Activated T-cell treated with anti-CD3 and anti-CD28 coated beads, Interleukin-2, amount 50 U/mL, for 4 hours (primary cell): ENCODE measurements at regions not wholly inside any gene's neighbourhood (a gene's known extent, or its start where the extent isn't known, plus 50 kb on each side); places are given as distances from the start of the nearest gene placed in this dataset.
"Not testable (repeated sequence)": the region's sequence is repeated elsewhere in the genome, so short reads cannot be mapped to it uniquely, and the experiment has no call there.

Experiments
- ATAC-seq, 2 donors: fragments of 200-7000 bp; cut with Tn5 transposase; one replicate each; pipeline ENCODE4 v1.10.0; 2021
- DNase-seq: peaks from one replicate; pipeline ENCODE4 v3.0.0-alpha.2; 2020
- H3K27me3 Mint-ChIP-seq: one replicate; pipeline ENCODE4 v1.8.0; 2021; ENCODE audit warnings: low read depth, mixed read lengths
- H3K36me3 Mint-ChIP-seq: one replicate; pipeline ENCODE4 v1.8.0; 2022; ENCODE audit warnings: mixed read lengths; ENCODE audit not compliant: insufficient read depth
- H3K4me1 Mint-ChIP-seq: one replicate; pipeline ENCODE4 v1.8.0; 2021; ENCODE audit warnings: low read depth, mixed read lengths
- H3K4me3 Mint-ChIP-seq: one replicate; pipeline ENCODE4 v1.8.0; 2021; ENCODE audit warnings: mild to moderate bottlenecking, moderate library complexity, mixed read lengths
- H3K9me3 Mint-ChIP-seq: one replicate; pipeline ENCODE4 v1.8.0; 2021; ENCODE audit warnings: mixed read lengths

- H3K36me3 Mint-ChIP-seq, result peaks cover 3% of the 10 kb centered on the region
- H3K4me1 Mint-ChIP-seq, result no peaks in the 10 kb centered on the region
- DNase-seq (no peak), ATAC-seq (no peak)
- no peak overlapping the region for H3K4me3 Mint-ChIP-seq
- peaks cover 2% of the 10 kb centered on the region for H3K27me3 Mint-ChIP-seq
- peaks cover 29% of the 10 kb centered on the region for H3K9me3 Mint-ChIP-seq
Measured at GRCh38 chr19:56894626-56895025, 54.1 kb upstream of the PEG3 start.

GRCh38 chr19:56896095-56896494, 55.6 kb upstream of the PEG3 start:
- Mint-ChIP-seq H3K36me3 (no peaks in the 10 kb centered on the region), H3K27me3 (peaks cover 2% of the 10 kb centered on the region), H3K4me1 (no peaks in the 10 kb centered on the region), H3K4me3 (no peak overlapping the region), H3K9me3 (peaks cover 35% of the 10 kb centered on the region)
- ATAC-seq (no peak), DNase-seq (no peak)

- Mint-ChIP-seq H3K9me3 (peaks cover 34% of the 10 kb centered on the region), H3K4me3 (no peak overlapping the region)
Measured at GRCh38 chr19:56899943-56900342, 59.4 kb upstream of the PEG3 start.

GRCh38 chr19:56900573-56901097, 60.1 kb upstream of the PEG3 start:
- H3K4me3 Mint-ChIP-seq, result no peak overlapping the region
- ATAC-seq, result no peak
- H3K36me3 Mint-ChIP-seq, result no peaks in the 10 kb centered on the region
- H3K4me1 Mint-ChIP-seq, result no peaks in the 10 kb centered on the region
- H3K9me3 Mint-ChIP-seq, result peaks cover 38% of the 10 kb centered on the region
- no peak for DNase-seq
- H3K27me3 Mint-ChIP-seq, result no peaks in the 10 kb centered on the region

More at GRCh38 chr19:56899943-56900342, 59.4 kb upstream of the PEG3 start:
- DNase-seq, result no peak
- ATAC-seq, result no peak
- Mint-ChIP-seq H3K36me3 (no peaks in the 10 kb centered on the region), H3K27me3 (no peaks in the 10 kb centered on the region), H3K4me1 (no peaks in the 10 kb centered on the region)

GRCh38 chr19:56905631-56906150, 65.2 kb upstream of the PEG3 start:
- peaks cover 35% of the 10 kb centered on the region for H3K9me3 Mint-ChIP-seq
- DNase-seq (no peak), ATAC-seq (no peak)
- H3K36me3 Mint-ChIP-seq, result no peaks in the 10 kb centered on the region
- no peaks in the 10 kb centered on the region for H3K27me3 Mint-ChIP-seq
- no peaks in the 10 kb centered on the region for H3K4me1 Mint-ChIP-seq
- H3K4me3 Mint-ChIP-seq, result no peak overlapping the region

- no peaks in the 10 kb centered on the region for H3K27me3 Mint-ChIP-seq
- no peaks in the 10 kb centered on the region for H3K4me1 Mint-ChIP-seq
- DNase-seq, result no peak
- no peak for ATAC-seq
- H3K36me3 Mint-ChIP-seq, result no peaks in the 10 kb centered on the region
- H3K9me3 Mint-ChIP-seq, result peaks cover 35% of the 10 kb centered on the region
- H3K4me3 Mint-ChIP-seq, result no peak overlapping the region
Measured at GRCh38 chr19:56912401-56913112, 72.0 kb upstream of the PEG3 start.

GRCh38 chr19:56913113-56913455, 72.6 kb upstream of the PEG3 start:
- H3K4me3 Mint-ChIP-seq, ATAC-seq: not testable (repeated sequence)
- peaks cover 29% of the 10 kb centered on the region for H3K9me3 Mint-ChIP-seq

GRCh38 chr19:56916528-56916927, 76.0 kb upstream of the PEG3 start:
- H3K9me3 Mint-ChIP-seq, result peaks cover 36% of the 10 kb centered on the region
- H3K4me1 Mint-ChIP-seq, result no peaks in the 10 kb centered on the region
- no peaks in the 10 kb centered on the region for H3K36me3 Mint-ChIP-seq
- DNase-seq, result no peak
- no peaks in the 10 kb centered on the region for H3K27me3 Mint-ChIP-seq
- ATAC-seq, result no peak
- no peak overlapping the region for H3K4me3 Mint-ChIP-seq

More at GRCh38 chr19:56913113-56913455, 72.6 kb upstream of the PEG3 start:
- not testable (repeated sequence) for H3K4me1 Mint-ChIP-seq, DNase-seq, H3K27me3 Mint-ChIP-seq, H3K36me3 Mint-ChIP-seq

GRCh38 chr19:56917529-56917928, 77.0 kb upstream of the PEG3 start:
- Mint-ChIP-seq H3K9me3 (peaks cover 31% of the 10 kb centered on the region), H3K4me3 (no peak overlapping the region), H3K4me1 (no peaks in the 10 kb centered on the region), H3K27me3 (no peaks in the 10 kb centered on the region), H3K36me3 (no peaks in the 10 kb centered on the region)
- DNase-seq, result no peak
- no peak for ATAC-seq

- Mint-ChIP-seq H3K27me3 (no peaks in the 10 kb centered on the region), H3K36me3 (no peaks in the 10 kb centered on the region), H3K4me1 (no peaks in the 10 kb centered on the region), H3K9me3 (peaks cover 29% of the 10 kb centered on the region), H3K4me3 (no peak overlapping the region)
- ATAC-seq, result no peak
- no peak for DNase-seq
Measured at GRCh38 chr19:56917998-56918397, 77.5 kb upstream of the PEG3 start.

- Mint-ChIP-seq H3K36me3 (no peaks in the 10 kb centered on the region), H3K4me3 (no peak overlapping the region), H3K9me3 (peaks cover 37% of the 10 kb centered on the region), H3K4me1 (no peaks in the 10 kb centered on the region), H3K27me3 (no peaks in the 10 kb centered on the region)
- ATAC-seq (no peak), DNase-seq (no peak)
Measured at GRCh38 chr19:56918682-56919307, 78.3 kb upstream of the PEG3 start.

- no peak for ATAC-seq
- no peaks in the 10 kb centered on the region for H3K36me3 Mint-ChIP-seq
- peaks cover 41% of the 10 kb centered on the region for H3K9me3 Mint-ChIP-seq
- H3K4me3 Mint-ChIP-seq, result no peak overlapping the region
- H3K27me3 Mint-ChIP-seq, result no peaks in the 10 kb centered on the region
- DNase-seq, result no peak
- H3K4me1 Mint-ChIP-seq, result no peaks in the 10 kb centered on the region
Measured at GRCh38 chr19:56919308-56919995, 78.9 kb upstream of the PEG3 start.

- DNase-seq, H3K4me1 Mint-ChIP-seq: not testable (repeated sequence)
Measured at GRCh38 chr19:56926094-56926493, 85.6 kb upstream of the PEG3 start.

GRCh38 chr19:56927294-56927693, 86.8 kb upstream of the PEG3 start:
- no peaks in the 10 kb centered on the region for H3K27me3 Mint-ChIP-seq
- H3K9me3 Mint-ChIP-seq, result peaks cover 45% of the 10 kb centered on the region
- H3K4me3 Mint-ChIP-seq, result no peak overlapping the region
- DNase-seq (no peak), ATAC-seq (no peak)
- peaks cover 1% of the 10 kb centered on the region for H3K36me3 Mint-ChIP-seq
- H3K4me1 Mint-ChIP-seq, result no peaks in the 10 kb centered on the region

More at GRCh38 chr19:56926094-56926493, 85.6 kb upstream of the PEG3 start:
- not testable (repeated sequence) for H3K36me3 Mint-ChIP-seq, H3K4me3 Mint-ChIP-seq, H3K27me3 Mint-ChIP-seq, ATAC-seq
- H3K9me3 Mint-ChIP-seq, result peaks cover 46% of the 10 kb centered on the region
